KOPT-K1 (cell line): ENCODE measurements at regions not wholly inside any gene's neighbourhood (a gene's known extent, or its start where the extent isn't known, plus 50 kb on each side); places are given as distances from the start of the nearest gene placed in this dataset.
"Not testable (repeated sequence)": the region's sequence is repeated elsewhere in the genome, so short reads cannot be mapped to it uniquely, and the experiment has no call there.

Source experiments
- H3K27ac ChIP-seq: fragments of 200-600 bp; sonication (generic); 2 replicates; pipeline ENCODE4 v1.5.1; 2016; ENCODE audit warnings: antibody characterized with exemption, mild to moderate bottlenecking, low read depth, low read length; ENCODE audit not compliant: poor library complexity, severe bottlenecking
- H3K36me3 ChIP-seq: fragments of 200-600 bp; sonication (generic); 2 replicates; pipeline ENCODE4 v1.5.1; 2017; ENCODE audit warnings: antibody characterized with exemption, mild to moderate bottlenecking, low read length, moderate library complexity; ENCODE audit not compliant: insufficient read depth
- H3K9me3 ChIP-seq: fragments of 200-600 bp; sonication (generic); 2 replicates; pipeline ENCODE4 v1.5.1; 2017; ENCODE audit warnings: antibody characterized with exemption, low read length, mild to moderate bottlenecking; ENCODE audit not compliant: insufficient read depth, poor library complexity, severe bottlenecking

DNA sequence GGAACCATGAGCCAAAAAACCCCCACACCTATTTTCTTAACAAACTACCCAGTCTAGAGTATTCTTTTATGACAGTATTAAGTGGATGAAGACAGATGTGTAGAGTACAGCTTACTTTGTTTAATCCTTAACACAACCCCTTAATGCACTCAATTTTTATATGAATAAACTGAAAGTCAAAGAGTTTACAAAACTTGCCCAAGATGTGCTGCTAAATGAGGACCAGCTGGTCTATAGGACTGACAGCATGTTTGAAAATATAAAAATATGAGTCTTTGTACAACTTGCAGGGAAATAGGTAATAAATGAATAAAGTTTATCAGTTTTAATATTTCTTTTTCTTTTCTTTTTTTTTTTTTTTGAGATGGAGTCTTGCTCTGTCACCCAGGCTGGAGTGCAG is 102.3 kb downstream of the ZFY start:
- Histone ChIP-seq H3K27ac (no peak overlapping the region), H3K9me3 (peaks cover 3% of the 10 kb centered on the region), H3K36me3 (no peaks in the 10 kb centered on the region)

DNA sequence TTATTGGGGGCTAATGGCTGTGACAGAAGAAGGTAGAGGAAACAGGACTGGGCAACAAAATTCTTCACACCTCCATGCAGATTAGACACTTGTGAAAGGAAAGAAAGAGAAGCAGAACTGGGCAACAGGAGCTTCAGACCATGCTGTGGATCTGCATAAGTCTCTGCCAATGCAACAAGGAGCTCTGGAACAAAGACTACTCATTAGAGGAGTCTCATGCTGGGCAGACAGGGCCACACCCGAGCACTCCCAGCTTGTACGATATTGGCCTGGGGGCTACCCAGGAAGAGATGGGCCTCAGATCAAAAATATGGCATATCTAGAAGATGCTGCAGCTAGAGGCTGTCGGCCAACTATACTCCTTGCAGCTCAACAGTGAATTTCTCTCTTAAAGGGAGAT is 105.2 kb downstream of the ZFY start:
- Histone ChIP-seq H3K27ac (no peak overlapping the region), H3K9me3 (no peaks in the 10 kb centered on the region), H3K36me3 (no peaks in the 10 kb centered on the region)

DNA sequence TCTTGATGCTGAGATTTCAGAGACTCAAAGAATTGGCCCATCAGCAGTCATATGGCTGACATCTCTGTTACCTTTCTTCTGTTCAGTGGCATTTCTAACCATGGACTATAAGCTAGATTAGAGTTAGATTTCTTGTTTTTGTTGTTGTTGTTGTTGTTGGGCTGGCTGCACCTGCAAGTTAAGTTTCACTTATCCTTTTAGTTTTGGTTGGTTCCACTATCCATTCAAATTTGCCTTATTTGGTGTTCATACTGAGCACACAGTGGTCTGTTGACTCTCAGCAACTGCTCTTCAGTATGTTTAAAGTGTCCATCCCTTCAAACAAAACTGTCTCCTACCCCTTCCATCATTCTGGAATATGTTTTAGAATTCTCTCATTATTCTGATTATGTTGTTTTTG is 106.8 kb downstream of the ZFY start:
- no peaks in the 10 kb centered on the region for H3K9me3 ChIP-seq
- H3K27ac ChIP-seq = no peak overlapping the region
- no peaks in the 10 kb centered on the region for H3K36me3 ChIP-seq

DNA sequence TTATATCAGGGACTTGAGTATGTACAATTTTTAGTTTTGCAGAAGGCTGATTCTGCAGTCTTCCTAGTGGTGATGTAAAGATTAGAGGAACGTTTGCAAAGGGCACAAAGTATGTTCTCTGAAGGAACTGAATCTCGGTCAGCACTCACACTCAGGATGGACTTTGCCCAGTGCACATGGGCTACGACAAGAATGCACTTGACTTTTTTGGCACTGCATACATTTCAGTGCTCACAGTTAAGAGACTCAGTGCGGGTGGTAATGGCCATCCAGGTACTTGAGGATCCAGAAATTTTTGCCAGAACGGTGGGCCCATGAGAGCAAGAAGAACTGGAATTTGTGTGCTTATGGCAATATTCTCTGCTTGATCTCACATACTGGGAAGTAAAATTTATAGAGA is 107.7 kb downstream of the ZFY start:
- Histone ChIP-seq H3K9me3 (no peaks in the 10 kb centered on the region), H3K27ac (no peak overlapping the region), H3K36me3 (no peaks in the 10 kb centered on the region)

DNA sequence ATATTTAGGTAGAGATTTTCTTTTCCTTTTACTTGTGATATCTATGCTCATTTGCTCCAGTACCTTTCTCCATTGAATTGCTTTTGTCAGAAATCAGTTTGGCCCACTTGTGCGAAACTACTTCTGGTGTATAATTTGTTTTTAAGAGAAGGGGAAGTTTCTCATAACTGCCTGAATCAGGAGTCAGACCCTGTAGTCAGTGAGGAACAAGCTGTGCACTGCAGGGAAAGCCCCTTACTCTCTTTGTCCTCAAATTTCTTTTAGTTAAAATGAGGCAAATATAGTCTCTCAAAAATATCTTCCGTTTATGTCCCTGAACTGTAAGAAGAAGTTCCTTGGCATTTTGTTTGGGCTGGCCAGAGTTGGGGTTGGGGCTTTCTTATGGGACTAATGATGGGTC is 109.9 kb downstream of the ZFY start:
- no peak overlapping the region for H3K27ac ChIP-seq
- H3K36me3 ChIP-seq = no peaks in the 10 kb centered on the region
- H3K9me3 ChIP-seq = no peaks in the 10 kb centered on the region

DNA sequence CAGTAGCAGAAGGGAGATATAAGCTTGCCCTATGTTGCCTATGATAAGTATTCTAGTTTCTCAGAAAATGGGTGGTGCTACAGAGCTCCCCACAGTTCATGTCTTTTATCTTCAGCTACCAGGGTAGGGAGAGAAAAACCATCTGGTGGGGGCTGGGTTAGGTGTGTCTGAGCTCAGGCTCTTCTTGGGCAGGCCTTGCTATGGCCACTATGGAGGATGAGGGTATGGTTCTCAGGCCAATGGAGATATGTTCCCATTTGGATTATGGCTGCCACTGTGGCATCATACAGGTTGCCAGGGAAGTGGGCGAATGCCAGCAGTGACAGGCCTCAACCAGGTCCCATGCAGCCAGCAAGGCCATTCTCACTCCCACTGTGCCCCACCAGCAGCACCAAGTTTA is 120.3 kb downstream of the ZFY start:
- not testable (repeated sequence) for H3K9me3 ChIP-seq, H3K36me3 ChIP-seq, H3K27ac ChIP-seq

DNA sequence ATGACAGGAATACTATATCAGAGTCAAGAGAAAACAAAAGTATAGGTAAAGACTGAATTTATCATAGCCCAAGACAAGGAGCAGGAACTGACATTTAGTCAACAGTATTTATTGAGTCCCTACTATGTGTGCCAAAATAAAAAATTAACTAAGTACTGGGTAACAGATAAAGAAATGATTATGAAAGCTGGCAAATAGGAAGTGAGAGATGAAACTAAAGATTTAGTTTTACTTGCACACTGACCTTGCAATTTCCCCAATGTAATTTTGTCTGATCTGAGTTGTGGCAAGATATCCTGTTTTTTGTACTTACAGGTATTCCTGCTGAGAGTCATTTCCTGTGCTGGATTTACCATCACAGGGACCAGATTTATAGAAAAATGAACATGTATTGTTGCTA is 123.2 kb downstream of the ZFY start:
- not testable (repeated sequence) for H3K9me3 ChIP-seq, H3K36me3 ChIP-seq, H3K27ac ChIP-seq

DNA sequence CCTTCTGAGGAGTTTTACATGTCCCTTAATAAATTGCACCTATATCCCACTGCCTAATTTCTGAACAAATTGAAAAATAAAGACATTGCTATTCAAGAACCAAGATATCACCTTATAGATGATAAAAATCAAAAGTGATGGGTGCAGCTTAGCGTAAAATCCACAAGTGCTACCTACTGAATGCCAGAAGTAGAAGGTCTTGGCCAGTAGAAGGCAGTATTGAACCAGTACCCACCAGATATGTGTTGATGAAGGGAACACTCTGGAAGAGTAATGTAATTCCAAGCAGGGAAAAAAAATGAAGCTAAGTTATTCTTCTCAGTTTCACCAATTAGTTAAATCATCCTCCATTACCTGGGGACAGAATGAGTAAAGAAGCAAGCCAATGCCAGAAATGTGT is 125.5 kb downstream of the ZFY start:
- H3K27ac ChIP-seq, H3K9me3 ChIP-seq, H3K36me3 ChIP-seq: not testable (repeated sequence)

DNA sequence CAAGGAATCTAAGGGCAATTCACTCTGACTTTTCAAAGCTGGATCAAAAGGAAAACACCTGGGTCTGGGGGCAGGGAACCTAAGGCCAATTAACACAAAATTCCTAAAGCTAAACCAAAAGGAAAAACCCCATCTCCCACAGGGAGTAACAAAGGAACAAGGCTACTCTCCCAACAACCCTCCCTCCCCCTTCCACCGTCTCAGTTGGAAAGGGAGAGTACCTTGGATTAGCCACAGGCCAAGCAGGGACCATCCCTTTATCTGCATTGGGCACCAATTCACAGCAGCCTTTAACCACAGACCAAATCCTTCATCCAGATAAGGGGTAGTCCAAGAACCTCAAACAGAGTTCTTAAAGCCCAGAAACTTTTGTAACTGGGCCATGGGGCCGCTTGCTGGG is 153.0 kb downstream of the ZFY start:
- not testable (repeated sequence) for H3K36me3 ChIP-seq, H3K9me3 ChIP-seq, H3K27ac ChIP-seq

DNA sequence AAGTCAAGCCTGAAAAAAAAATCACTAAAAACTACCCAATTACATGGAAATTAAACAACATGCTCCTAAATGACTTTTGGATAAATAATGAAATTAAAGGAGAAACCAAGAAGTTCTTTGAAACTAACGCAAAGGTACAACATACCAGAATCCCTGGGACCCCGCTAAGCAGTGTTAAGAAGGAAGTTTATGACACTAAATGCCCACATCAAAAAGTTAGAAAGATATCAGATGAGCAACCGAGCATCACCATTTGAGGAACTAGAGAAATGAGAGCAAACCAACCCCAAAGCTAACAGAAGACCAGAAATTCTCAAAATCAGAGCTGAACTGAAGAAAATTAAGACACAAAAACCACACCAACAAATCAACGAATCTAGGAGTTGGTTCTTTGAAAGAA is 173.5 kb downstream of the ZFY start:
- not testable (repeated sequence) for H3K9me3 ChIP-seq, H3K27ac ChIP-seq, H3K36me3 ChIP-seq

DNA sequence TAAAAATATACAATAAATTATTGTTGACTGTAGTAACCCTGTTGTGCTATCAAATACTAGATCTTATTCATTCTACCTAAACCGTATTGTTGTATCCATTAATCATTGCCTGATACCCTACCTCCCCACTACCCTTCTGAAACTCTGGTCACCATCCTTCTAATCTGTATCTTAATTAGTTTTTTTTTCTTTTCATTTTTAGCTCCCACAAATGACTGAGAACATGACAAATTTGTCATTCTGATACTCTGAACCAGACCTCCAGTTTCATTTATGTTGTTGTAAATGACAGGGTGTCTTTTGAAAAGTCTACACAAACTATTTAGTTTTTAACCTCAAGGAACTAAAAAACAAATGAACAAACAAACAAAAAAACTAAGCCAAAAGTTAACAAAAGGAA is 185.1 kb downstream of the ZFY start:
- not testable (repeated sequence) for H3K9me3 ChIP-seq, H3K36me3 ChIP-seq, H3K27ac ChIP-seq

DNA sequence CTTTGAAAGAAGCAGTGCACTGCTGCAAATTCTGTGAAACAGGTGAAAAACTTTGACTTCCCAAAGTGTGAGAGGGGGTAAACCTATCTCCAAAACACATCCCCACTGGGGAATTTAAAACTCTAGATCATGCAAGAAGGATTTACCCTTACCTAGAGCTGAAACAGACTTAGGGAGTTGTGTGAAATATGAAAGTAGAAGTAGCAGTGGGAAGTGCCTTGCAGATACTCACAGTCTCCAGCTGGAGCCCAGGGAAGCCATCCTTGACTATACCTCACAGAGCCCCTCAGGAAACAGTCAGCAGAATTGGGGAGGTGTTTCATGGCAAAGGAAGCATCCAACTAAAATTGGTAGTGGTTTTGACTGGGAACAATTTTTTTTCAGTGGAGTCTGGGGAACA is 185.5 kb downstream of the ZFY start:
- H3K36me3 ChIP-seq, H3K9me3 ChIP-seq: not testable (repeated sequence)

DNA sequence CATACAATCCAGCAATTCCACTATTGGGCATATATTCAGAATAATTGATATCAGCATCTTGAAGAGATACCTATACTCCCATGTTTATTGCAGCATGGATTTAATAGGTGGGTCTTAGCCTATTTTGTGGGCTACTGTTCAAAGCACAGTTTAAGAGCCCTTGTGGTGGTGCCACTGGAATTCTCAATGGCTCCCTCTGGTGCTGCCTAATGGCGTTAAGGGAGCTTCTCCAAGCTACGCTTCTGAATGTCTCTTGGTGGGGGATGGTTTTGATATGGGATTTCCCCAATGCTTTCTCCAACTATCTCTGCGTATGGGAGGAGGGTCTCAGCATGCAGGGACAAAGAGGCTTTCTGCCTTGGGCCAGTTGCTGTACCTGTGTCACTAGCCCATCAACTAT is 188.3 kb downstream of the ZFY start:
- H3K36me3 ChIP-seq, H3K27ac ChIP-seq, H3K9me3 ChIP-seq: not testable (repeated sequence)

More for the DNA sequence above, 185.5 kb downstream of the ZFY start:
- H3K27ac ChIP-seq = not testable (repeated sequence)

DNA sequence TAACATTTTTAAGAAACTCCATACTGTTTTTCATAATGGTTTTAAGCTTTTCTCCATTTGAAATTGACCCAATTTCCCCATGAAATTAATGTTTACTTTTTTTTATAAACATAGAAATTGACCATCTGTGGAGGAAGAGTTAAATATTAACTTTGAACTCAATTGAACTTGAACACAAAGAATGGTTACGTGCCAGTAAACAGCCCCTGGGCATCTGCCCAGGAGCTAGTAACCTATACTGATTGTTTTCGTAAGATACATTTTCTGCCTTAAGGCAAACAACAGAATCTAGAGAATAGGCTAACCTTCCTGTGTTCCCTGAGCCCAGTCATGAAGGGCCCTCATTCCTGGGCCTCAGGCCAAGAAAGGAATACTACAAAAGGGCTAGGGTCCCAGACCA is 235.9 kb downstream of the ZFY start:
- H3K9me3 ChIP-seq, H3K36me3 ChIP-seq, H3K27ac ChIP-seq: not testable (repeated sequence)

DNA sequence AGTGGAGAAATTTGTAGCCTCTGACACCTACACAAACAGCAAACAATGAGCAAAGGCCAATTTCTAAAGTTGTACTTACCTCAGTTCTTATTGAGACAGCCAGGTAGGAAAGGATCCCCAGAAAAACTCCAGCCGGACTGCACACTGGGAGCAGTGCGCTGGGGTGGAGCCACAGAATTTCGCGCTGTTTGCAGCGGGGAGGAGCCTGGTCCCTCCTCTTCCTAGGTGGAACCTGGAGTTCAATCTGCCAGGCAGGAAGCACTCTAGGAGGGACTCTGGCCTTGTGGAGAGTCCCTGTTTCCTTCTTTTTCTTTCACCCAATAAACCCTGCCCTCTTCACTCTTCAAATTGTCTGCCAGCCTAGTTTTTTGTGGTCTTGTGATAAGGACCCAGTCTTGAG is 259.9 kb downstream of the ZFY start:
- H3K27ac ChIP-seq, H3K36me3 ChIP-seq, H3K9me3 ChIP-seq: not testable (repeated sequence)

DNA sequence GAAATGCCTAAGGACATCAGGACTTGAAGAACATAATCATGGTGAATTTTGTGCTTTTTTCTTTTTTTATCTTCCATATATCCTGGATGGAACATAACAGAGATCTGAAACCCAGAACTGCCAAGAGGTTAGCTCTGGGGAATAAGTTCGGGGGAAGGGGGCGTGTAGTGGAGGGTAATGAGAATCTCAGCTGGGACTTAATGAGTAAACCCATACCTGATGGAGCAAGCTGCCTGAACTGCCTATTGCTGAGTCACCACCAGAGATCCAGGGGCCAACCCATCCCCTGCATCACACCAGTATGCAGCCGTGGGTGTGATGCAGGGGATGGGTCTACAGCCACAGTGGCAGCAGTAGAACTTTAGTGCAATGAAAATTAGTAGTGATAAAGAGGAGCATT is 267.1 kb downstream of the ZFY start:
- H3K36me3 ChIP-seq, H3K27ac ChIP-seq, H3K9me3 ChIP-seq: not testable (repeated sequence)

DNA sequence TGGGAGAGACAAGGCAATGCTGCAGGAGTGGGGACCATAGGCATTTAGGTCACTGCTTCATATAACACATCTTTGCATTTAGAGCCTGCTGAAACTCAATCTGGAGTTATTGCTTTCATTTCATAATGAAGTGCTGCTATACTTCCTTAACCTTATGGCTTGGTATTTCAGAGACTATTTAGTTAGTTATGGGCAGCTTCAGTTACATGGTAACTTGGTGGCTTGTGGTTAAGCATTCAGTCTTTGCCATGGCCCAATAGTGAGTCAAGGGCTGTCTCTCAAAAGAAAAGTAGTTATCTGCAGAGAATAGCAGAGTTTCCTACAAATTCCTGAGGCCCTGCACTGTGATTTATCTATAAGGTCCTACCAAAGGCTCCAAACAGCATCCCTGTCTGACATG is 271.6 kb downstream of the ZFY start:
- H3K27ac ChIP-seq, H3K36me3 ChIP-seq, H3K9me3 ChIP-seq: not testable (repeated sequence)
